Ovary (tissue), 7 donors: ENCODE measurements at regions not wholly inside any gene's neighbourhood (a gene's known extent, or its start where the extent isn't known, plus 50 kb on each side); places are given as distances from the start of the nearest gene placed in this dataset.

Experiments
- DNase-seq, 5 donors: peaks; one replicate each; pipeline ENCODE4 v3.0.0-alpha.2; 2019 to 2020
- H3K27ac ChIP-seq, 2 donors: fragments of 200-600 bp; one replicate each; pipeline versions ENCODE4 v1.5.1 to v1.8.0; 2019 to 2022
- H3K27me3 ChIP-seq: fragments of 200-600 bp; one replicate; pipeline ENCODE4 v1.8.0; 2022
- H3K36me3 ChIP-seq: fragments of 200-600 bp; sonication (generic); one replicate; pipeline ENCODE4 v1.5.1; 2019
- H3K4me1 ChIP-seq: one replicate; pipeline ENCODE4 v1.8.1; 2013; ENCODE audit warnings: mild to moderate bottlenecking, moderate library complexity; ENCODE audit not compliant: insufficient read depth
- H3K4me3 ChIP-seq: fragments of 200-600 bp; sonication (generic); one replicate; pipeline ENCODE4 v1.5.1; 2017
- H3K9me3 ChIP-seq, 2 donors: fragments of 200-600 bp in 1 of 2; sonication (generic) in 1 of 2; one replicate each; pipeline versions ENCODE4 v1.5.1 to v1.8.1; 2013 to 2019; ENCODE audit warnings: mild to moderate bottlenecking in 1 of 2, moderate library complexity in 1 of 2
- EP300 ChIP-seq: sonication (generic); formaldehyde crosslinking; IDR thresholded peaks from one replicate; pipeline ENCODE4 v1.6.1; 2017; ENCODE audit warnings: antibody characterized with exemption
- POLR2A ChIP-seq: fragments of 450-650 bp; IDR thresholded peaks from one replicate; pipeline ENCODE4 v1.6.1; 2017; ENCODE audit warnings: antibody characterized with exemption, mild to moderate bottlenecking, moderate library complexity
- WGBS, 3 donors: extraction: QIAGEN DNeasy Blood & Tissue Kit in 1 of 3; methylation state at CpG; one replicate each; pipeline versions ENCODE4 v1.1.5 to v1.1.7; 2013 to 2017; 5-methylcytosine and 5-hydroxymethylcytosine counted together
- intact Hi-C, 4 donors: fragments of 100-400 bp; cut with DNase I; formaldehyde crosslinking; loops; one replicate each; pipeline versions ENCODE4 v1.11.0 to v1.15.1; 2022 to 2023
- TF ChIP-seq, protein P1 (sequence below), 3 donors: fragments of 450-650 bp in 2 of 3; fragments of 200-600 bp in 1 of 3; IDR thresholded peaks; one replicate each; pipeline versions ENCODE4 v1.5.1 to v1.8.0; 2016 to 2022; ENCODE audit warnings: antibody characterized with exemption in 3 of 3, mild to moderate bottlenecking in 1 of 3
- donor health status: DM: no; HTN: no; CAD: no; lungs with moderate emphysema.
- donor health status: DM: no; HTN: no; CAD: no.
- donor health status: Bipolar disorder and iron deficiency.
- donor health status: DM: no; HTN: no; CAD: no.
- donor health status: DM: yes; HTN: yes; CAD: no.

DNA sequence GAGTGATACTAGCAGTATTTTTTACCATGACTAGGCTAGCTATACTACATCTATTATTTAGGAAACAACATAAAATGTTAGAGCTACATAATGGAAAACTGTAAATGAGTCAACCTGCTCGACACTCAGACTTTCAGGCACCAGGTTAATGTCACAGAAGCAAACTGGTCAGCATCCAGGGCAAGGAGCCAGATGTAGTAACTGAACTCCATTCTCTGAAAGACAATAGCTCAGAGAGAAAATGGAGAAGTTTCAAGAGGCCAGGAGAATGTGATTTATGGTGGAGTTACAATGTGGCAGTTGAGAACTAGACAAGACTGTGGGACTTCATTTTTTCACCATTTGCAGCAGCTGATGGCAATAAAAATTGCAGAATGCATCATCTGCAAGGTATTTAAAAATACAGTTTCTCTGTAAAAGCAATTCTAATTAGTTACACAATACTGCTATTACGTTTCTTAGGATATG, 342.7 kb upstream of the PABPC4L start:
- no peak for TF ChIP-seq POLR2A
- intact Hi-C loops, result no loop called here
- Histone ChIP-seq H3K9me3 (no peaks in the 10 kb centered on the region), H3K36me3 (no peaks in the 10 kb centered on the region), H3K27me3 (no peaks in the 10 kb centered on the region), H3K4me1 (no peaks in the 10 kb centered on the region), H3K27ac (no peak overlapping the region), H3K4me3 (no peak overlapping the region)
- DNase-seq, result no peak
- 42 to 59% (median 52%) methylated on average over 2 of the region's 2 CpGs for WGBS, 3 donors

DNA sequence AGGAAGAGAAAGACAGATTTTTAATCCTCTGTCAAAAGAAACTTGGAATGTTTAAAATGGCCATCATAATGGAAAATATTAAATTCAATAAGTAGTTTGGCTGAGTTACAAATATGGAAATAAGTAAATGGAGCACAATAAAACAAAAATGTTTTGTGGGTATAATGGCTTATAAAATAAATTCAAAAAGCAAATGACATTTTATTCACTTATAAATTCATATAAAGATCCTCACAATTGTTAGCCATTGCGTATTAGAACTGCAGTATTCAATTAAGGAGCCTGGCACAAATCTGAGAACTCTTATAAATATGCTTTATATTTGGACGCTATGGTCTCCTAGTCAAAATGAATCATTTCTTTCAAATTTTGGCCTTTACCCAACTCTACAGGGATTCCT, 339.0 kb upstream of the PABPC4L start:
- DNase-seq, result no peak
- Histone ChIP-seq H3K9me3 (no peaks in the 10 kb centered on the region), H3K4me3 (no peak overlapping the region), H3K27ac (no peak overlapping the region), H3K4me1 (no peaks in the 10 kb centered on the region), H3K27me3 (no peaks in the 10 kb centered on the region), H3K36me3 (no peaks in the 10 kb centered on the region)
- WGBS, 3 donors, result 75 to 83% (median 78%) methylated on average over 2 of the region's 2 CpGs
- no peak for TF ChIP-seq POLR2A
- no peak for TF ChIP-seq EP300
- TF ChIP-seq, protein P1, sequence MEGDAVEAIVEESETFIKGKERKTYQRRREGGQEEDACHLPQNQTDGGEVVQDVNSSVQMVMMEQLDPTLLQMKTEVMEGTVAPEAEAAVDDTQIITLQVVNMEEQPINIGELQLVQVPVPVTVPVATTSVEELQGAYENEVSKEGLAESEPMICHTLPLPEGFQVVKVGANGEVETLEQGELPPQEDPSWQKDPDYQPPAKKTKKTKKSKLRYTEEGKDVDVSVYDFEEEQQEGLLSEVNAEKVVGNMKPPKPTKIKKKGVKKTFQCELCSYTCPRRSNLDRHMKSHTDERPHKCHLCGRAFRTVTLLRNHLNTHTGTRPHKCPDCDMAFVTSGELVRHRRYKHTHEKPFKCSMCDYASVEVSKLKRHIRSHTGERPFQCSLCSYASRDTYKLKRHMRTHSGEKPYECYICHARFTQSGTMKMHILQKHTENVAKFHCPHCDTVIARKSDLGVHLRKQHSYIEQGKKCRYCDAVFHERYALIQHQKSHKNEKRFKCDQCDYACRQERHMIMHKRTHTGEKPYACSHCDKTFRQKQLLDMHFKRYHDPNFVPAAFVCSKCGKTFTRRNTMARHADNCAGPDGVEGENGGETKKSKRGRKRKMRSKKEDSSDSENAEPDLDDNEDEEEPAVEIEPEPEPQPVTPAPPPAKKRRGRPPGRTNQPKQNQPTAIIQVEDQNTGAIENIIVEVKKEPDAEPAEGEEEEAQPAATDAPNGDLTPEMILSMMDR (IDR thresholded peaks at IDR 0.05), result no peak
- intact Hi-C loops, result no loop called here

GRCh38 chr4:134539729-134540231, 338.2 kb upstream of the PABPC4L start:
- H3K4me1 ChIP-seq, result no peaks in the 10 kb centered on the region
- H3K4me3 ChIP-seq, result no peak overlapping the region
- H3K36me3 ChIP-seq, result no peaks in the 10 kb centered on the region
- H3K9me3 ChIP-seq, result no peaks in the 10 kb centered on the region
- WGBS, 3 donors, result 62 to 70% (median 68%) methylated on average over 1 of the region's 1 CpG
- no peak overlapping the region for H3K27ac ChIP-seq
- DNase-seq, result no peak
- intact Hi-C loops, result no loop called here
- TF ChIP-seq EP300, result no peak
- TF ChIP-seq POLR2A, result no peak
- TF ChIP-seq, protein P1 (IDR thresholded peaks at IDR 0.05), result no peak
- H3K27me3 ChIP-seq, result no peaks in the 10 kb centered on the region

DNA sequence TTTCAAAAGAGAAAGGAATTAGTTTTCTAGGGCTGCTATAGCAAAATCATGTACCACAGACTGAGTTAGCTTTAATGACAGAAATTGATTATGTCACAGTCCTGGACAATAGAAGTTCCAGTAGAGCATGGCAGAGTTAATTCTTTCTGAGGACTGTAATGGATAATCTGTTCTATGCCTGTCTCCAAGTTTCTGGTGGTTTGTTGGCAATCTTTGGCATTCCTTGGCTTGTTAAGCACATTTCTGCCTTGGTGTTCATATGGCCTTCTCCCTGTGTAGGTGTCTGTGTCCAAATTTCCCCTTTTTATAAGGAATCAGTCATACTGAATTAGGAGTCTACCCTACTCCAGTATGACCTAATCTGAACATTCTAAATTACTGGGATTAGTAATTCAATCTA, 336.1 kb upstream of the PABPC4L start:
- no peak for DNase-seq
- H3K4me3 ChIP-seq, result no peak overlapping the region
- TF ChIP-seq, protein P1 (IDR thresholded peaks at IDR 0.05), result no peak
- TF ChIP-seq POLR2A, result no peak
- no peak for TF ChIP-seq EP300
- H3K4me1 ChIP-seq, result no peaks in the 10 kb centered on the region
- H3K36me3 ChIP-seq, result no peaks in the 10 kb centered on the region
- intact Hi-C loops, result no loop called here
- no peaks in the 10 kb centered on the region for H3K27me3 ChIP-seq
- no peak overlapping the region for H3K27ac ChIP-seq
- no peaks in the 10 kb centered on the region for H3K9me3 ChIP-seq

DNA sequence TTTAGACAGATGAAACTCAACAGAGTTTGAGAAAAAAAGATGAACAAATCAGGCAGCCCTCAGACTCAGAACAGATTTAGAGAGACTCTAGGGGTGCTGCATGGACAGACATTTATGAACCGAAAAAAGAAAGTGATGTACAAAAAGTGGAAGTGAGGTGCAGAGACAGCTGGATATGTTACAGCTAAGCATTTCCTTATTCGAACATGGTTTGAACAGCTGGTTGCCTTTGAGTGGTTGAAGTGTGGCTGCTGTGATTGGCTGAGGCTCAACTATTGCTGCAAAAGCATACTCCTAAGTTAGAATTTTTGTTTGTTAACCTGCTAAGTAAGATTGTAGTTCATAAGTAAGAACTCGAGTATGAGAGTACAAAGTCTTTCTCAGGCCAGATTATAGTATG, 331.5 kb upstream of the PABPC4L start:
- Histone ChIP-seq H3K4me3 (no peak overlapping the region), H3K9me3 (no peaks in the 10 kb centered on the region), H3K4me1 (no peaks in the 10 kb centered on the region), H3K27me3 (no peaks in the 10 kb centered on the region), H3K36me3 (no peaks in the 10 kb centered on the region), H3K27ac (no peak overlapping the region)
- 20 to 29% (median 20%) methylated on average over 3 of the region's 3 CpGs for WGBS, 3 donors
- no peak for DNase-seq
- intact Hi-C loops, result no loop called here
- TF ChIP-seq, protein P1 (IDR thresholded peaks at IDR 0.05), result no peak
- no peak for TF ChIP-seq EP300
- TF ChIP-seq POLR2A, result no peak
